ENCODE measurements at regions not wholly inside any gene's neighbourhood (a gene's known extent, or its start where the extent isn't known, plus 50 kb on each side); places are given as distances from the start of the nearest gene placed in this dataset.

- TF ChIP-seq CTCF (IDR thresholded peaks at IDR 0.05): no peak
- TF ChIP-seq POLR2AphosphoS5 (IDR thresholded peaks at IDR 0.05): no peak
- TF ChIP-seq POLR2A (IDR thresholded peaks at IDR 0.05): no peak
- no peak for TF ChIP-seq EP300 (IDR thresholded peaks at IDR 0.05; ENCODE audit: low read depth)
These were observed 488.7 kb upstream of the NRSN1 start for GRCh38 chr6:23637296-23637695.

Measured in transverse colon (tissue), 4 donors.